ENCODE measurements at regions not wholly inside any gene's neighbourhood (a gene's known extent, or its start where the extent isn't known, plus 50 kb on each side); places are given as distances from the start of the nearest gene placed in this dataset.
"Not testable (repeated sequence)": the region's sequence is repeated elsewhere in the genome, so short reads cannot be mapped to it uniquely, and the experiment has no call there.

GRCh38 chr2:239720361-239721360 lies 304.5 kb downstream of the NDUFA10 start:
- no peak for TF ChIP-seq CTCF (IDR thresholded peaks at IDR 0.05; ENCODE audit: insufficient read depth, low read depth, low read length, missing control alignments)
- H3K4me3 ChIP-seq (ENCODE audit: low read length), result no peak overlapping the region
- no peak for DNase-seq (ENCODE audit: low read depth)

DNA sequence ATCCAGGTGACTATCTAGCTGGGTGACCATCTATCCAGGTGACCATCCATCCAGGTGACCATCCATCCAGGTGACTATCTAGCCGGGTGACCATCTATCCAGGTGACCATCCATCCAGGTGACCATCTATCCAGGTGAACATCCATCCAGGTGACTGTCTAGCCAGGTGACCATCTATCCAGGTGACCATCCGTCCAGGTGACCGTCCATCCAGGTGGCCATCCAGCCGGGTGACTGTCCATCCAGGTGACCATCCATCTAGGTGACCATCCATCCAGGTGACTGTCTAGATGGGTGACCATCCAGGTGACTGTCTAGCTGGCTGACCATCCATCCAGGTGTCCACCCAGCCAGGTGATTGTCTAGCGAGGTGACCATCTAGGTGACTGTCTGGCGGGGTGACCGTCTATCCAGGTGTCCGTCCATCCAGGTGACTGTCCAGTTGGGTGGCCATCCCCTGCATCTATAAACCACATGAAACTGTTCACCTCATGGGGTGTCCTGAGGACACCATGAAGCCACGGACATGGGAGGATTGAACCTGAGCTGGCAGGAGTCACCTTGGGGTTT lies 305.3 kb downstream of the NDUFA10 start:
- no peak for DNase-seq (ENCODE audit: low read depth)
- no peak for TF ChIP-seq CTCF (IDR thresholded peaks at IDR 0.05; ENCODE audit: insufficient read depth, low read depth, low read length, missing control alignments)
- no peak overlapping the region for H3K4me3 ChIP-seq (ENCODE audit: low read length)

GRCh38 chr2:239718991-239719390 lies 306.2 kb downstream of the NDUFA10 start:
- not testable (repeated sequence) for DNase-seq (ENCODE audit: low read depth)

DNA sequence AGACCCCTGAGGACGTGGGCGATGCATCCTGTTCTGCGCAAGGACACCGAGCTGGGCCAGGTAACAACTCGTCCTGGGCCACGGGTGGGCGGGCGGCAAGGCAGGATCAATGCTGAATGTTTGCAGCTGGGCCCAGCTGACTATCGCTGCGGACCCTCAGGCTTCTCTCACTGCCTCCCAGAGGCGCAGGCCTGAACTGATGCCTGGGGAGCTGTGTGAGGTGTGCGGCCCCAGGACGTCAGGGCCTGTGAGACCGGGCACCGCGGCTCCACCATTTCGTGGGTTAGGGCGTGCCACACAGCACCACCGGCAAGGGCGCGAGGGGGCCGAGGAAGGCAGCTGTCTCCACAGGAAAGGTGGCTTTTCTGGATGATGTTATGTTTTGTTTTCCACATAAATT lies 307.4 kb downstream of the NDUFA10 start:
- TF ChIP-seq CTCF (IDR thresholded peaks at IDR 0.05; ENCODE audit: insufficient read depth, low read depth, low read length, missing control alignments), result no peak
- DNase-seq (ENCODE audit: low read depth), result no peak
- no peak overlapping the region for H3K4me3 ChIP-seq (ENCODE audit: low read length)

More at GRCh38 chr2:239718991-239719390, 306.2 kb downstream of the NDUFA10 start:
- not testable (repeated sequence) for H3K4me3 ChIP-seq (ENCODE audit: low read length)

GRCh38 chr2:239717319-239717675 lies 307.8 kb downstream of the NDUFA10 start:
- TF ChIP-seq CTCF (IDR thresholded peaks at IDR 0.05; ENCODE audit: insufficient read depth, low read depth, low read length, missing control alignments), result no peak
- DNase-seq (ENCODE audit: low read depth), result no peak
- no peak overlapping the region for H3K4me3 ChIP-seq (ENCODE audit: low read length)

DNA sequence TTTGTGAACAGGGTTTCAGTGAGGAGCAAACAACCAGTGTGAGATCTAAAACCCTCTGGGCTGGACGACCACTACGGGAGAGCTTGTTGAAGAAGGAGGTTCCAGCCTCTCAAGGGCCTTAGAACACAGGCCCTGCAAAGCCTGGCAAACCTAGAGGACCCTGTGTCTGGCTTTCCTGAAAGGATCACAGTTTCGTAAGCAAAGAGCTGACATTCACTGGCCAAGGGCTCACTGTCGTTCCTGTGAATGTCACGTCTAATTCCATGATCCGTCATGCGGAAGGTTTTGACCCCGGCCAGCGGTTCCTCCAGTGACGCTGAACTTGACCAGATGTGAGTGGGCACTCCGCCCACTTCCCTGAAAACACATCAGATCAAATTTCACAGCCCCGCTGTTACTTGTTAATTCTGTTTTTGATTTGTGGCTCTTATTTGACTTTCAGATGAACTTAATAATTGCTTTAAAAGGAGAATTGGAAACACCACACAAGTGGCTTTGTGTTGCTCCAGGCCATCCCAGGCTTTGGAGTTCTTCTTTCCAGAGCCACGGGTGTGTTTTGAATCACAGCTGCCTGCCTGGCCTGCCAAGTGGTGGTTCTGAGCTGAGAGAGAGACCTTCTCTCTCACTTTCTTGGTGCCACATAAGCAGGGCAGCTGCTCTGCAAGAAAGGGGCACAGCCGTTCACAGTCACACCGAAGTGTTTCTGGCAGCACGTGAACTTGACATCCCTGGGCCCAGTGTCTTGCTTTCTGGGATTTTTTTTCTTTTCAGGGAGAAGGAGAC lies 308.4 kb downstream of the NDUFA10 start:
- DNase-seq (ENCODE audit: low read depth), result no peak
- no peak for TF ChIP-seq CTCF (IDR thresholded peaks at IDR 0.05; ENCODE audit: insufficient read depth, low read depth, low read length, missing control alignments)
- no peak overlapping the region for H3K4me3 ChIP-seq (ENCODE audit: low read length)

DNA sequence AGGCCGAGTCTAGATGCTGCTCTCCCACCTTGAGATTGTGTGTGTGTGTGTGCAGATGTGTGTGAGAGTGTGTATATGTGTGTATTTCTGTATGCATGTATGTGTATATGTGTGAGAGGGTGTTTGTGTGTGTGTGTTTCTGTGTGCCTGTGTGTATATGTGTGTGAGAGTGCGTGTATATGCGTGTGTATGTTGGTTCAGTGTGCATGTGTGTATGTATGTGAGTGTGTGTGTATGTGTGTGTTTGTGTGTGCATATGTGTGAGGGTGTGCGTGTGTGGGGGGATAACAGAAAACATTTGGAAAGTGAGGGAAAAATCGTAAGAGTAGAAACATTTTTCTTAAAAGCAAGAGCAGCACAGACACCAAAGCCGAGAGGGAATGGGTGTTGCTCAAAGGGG lies 309.1 kb downstream of the NDUFA10 start:
- no peak for TF ChIP-seq CTCF (IDR thresholded peaks at IDR 0.05; ENCODE audit: insufficient read depth, low read depth, low read length, missing control alignments)
- no peak for DNase-seq (ENCODE audit: low read depth)

More for the DNA sequence above, 309.1 kb downstream of the NDUFA10 start:
- H3K4me3 ChIP-seq (ENCODE audit: low read length), result no peak overlapping the region
